Endothelial cell of umbilical vein (primary cell): ENCODE measurements at regions not wholly inside any gene's neighbourhood (a gene's known extent, or its start where the extent isn't known, plus 50 kb on each side); places are given as distances from the start of the nearest gene placed in this dataset.

ENCODE experiments used
- EZH2 ChIP-seq: IDR thresholded peaks from 2 replicates; pipeline ENCODE4 v1.6.1; 2012; ENCODE audit warnings: borderline replicate concordance, low read depth, mild to moderate bottlenecking, moderate library complexity, low read length, inconsistent platforms; ENCODE audit not compliant: severe bottlenecking
- TF ChIP-seq, protein P1 (sequence below), 2 donors: IDR thresholded peaks; 1 replicate in 1 of 2; 2 replicates in 1 of 2; pipeline ENCODE4 v1.5.1; 2011; ENCODE audit warnings: low read length in 2 of 2, mild to moderate bottlenecking in 2 of 2, moderate library complexity in 2 of 2, control low read depth in 1 of 2, inconsistent platforms in 1 of 2, low read depth in 1 of 2; ENCODE audit not compliant: insufficient read depth in 1 of 2; ENCODE audit errors: extremely low read depth in 1 of 2

DNA sequence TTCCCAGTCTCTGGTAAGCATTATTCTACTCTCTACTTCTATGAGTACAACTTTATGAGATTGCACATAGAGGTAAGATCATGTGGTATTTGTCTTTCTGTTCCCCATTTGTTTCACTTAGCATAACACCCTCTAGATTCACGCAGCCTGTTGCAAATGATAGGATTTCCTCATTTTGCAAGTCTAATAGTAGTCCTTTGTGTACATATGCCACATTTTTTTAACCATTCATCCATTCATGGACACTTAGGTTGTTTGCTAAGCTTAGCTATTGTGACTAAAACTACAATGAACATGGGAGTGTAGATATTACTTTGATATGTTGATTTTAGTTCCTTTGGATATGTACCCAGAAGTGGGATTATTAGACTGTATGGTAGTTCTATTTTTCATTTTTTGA, 717.9 kb upstream of the ALCAM start:
- TF ChIP-seq, protein P1, sequence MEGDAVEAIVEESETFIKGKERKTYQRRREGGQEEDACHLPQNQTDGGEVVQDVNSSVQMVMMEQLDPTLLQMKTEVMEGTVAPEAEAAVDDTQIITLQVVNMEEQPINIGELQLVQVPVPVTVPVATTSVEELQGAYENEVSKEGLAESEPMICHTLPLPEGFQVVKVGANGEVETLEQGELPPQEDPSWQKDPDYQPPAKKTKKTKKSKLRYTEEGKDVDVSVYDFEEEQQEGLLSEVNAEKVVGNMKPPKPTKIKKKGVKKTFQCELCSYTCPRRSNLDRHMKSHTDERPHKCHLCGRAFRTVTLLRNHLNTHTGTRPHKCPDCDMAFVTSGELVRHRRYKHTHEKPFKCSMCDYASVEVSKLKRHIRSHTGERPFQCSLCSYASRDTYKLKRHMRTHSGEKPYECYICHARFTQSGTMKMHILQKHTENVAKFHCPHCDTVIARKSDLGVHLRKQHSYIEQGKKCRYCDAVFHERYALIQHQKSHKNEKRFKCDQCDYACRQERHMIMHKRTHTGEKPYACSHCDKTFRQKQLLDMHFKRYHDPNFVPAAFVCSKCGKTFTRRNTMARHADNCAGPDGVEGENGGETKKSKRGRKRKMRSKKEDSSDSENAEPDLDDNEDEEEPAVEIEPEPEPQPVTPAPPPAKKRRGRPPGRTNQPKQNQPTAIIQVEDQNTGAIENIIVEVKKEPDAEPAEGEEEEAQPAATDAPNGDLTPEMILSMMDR (IDR thresholded peaks at IDR 0.05; ENCODE audit: extremely low read depth in 1 of 2, insufficient read depth in 1 of 2, low read depth in 1 of 2, low read length in 2 of 2) = no peak
- no peak for TF ChIP-seq EZH2
